ENCODE measurements at regions not wholly inside any gene's neighbourhood (a gene's known extent, or its start where the extent isn't known, plus 50 kb on each side); places are given as distances from the start of the nearest gene placed in this dataset.

DNA sequence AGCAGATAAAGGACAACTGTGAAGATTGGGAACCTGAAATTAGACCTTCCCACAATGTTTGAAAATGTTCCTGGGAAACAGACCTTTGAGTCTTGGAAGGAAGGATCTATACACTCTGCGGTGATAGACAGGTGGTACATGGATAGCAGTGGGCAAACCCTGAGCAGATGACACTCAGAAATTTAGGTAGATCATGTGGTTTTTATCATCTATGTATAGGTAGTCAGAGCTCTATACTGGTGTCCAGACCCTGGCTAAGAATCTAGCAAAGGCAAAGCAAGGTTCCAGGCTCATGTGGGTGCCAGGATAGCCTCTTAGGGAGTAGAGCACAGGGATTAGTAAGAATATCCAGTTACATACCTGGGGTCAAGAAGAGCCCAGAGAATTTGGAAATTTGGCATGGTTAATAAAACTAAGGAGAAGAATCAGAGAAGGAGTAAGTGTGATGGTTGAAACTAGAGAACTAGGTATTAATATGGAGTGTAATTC, 331.2 kb upstream of the FBXO33 start:
- TF ChIP-seq, protein P1, sequence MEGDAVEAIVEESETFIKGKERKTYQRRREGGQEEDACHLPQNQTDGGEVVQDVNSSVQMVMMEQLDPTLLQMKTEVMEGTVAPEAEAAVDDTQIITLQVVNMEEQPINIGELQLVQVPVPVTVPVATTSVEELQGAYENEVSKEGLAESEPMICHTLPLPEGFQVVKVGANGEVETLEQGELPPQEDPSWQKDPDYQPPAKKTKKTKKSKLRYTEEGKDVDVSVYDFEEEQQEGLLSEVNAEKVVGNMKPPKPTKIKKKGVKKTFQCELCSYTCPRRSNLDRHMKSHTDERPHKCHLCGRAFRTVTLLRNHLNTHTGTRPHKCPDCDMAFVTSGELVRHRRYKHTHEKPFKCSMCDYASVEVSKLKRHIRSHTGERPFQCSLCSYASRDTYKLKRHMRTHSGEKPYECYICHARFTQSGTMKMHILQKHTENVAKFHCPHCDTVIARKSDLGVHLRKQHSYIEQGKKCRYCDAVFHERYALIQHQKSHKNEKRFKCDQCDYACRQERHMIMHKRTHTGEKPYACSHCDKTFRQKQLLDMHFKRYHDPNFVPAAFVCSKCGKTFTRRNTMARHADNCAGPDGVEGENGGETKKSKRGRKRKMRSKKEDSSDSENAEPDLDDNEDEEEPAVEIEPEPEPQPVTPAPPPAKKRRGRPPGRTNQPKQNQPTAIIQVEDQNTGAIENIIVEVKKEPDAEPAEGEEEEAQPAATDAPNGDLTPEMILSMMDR (IDR thresholded peaks at IDR 0.05): no peak
- TF ChIP-seq POLR2A (IDR thresholded peaks at IDR 0.05): no peak
